ENCODE measurements at regions not wholly inside any gene's neighbourhood (a gene's known extent, or its start where the extent isn't known, plus 50 kb on each side); places are given as distances from the start of the nearest gene placed in this dataset.

- TF ChIP-seq JUNB (IDR thresholded peaks at IDR 0.05) (no peak), EP300 (IDR thresholded peaks at IDR 0.05) (no peak), CTCF (IDR thresholded peaks at IDR 0.05) (no peak), ESRRA (IDR thresholded peaks at IDR 0.05; ENCODE audit: borderline replicate concordance, low read length) (no peak), E2F6 (IDR thresholded peaks at IDR 0.05; ENCODE audit: borderline replicate concordance, low read depth) (no peak), REST (IDR thresholded peaks at IDR 0.05) (no peak), TFCP2L1 (CRISPR knock-in tag; IDR thresholded peaks at IDR 0.05) (no peak), MAFK (IDR thresholded peaks at IDR 0.05; ENCODE audit: partially characterized antibody) (no peak), POLR2A (IDR thresholded peaks at IDR 0.05; ENCODE audit: low read length) (no peak), MYC (IDR thresholded peaks at IDR 0.05; ENCODE audit: borderline replicate concordance, low read length) (no peak), POLR2AphosphoS2 (conservative IDR thresholded peaks at IDR 0.05; ENCODE audit: low read length) (no peak), RCOR1 (IDR thresholded peaks at IDR 0.05; ENCODE audit: low read depth, low read length) (no peak)
Observed at GRCh38 chr13:88026241-88026640, 355.1 kb downstream of the SLITRK5 start.
